COR-L47 (cell line): ENCODE measurements at regions not wholly inside any gene's neighbourhood (a gene's known extent, or its start where the extent isn't known, plus 50 kb on each side); places are given as distances from the start of the nearest gene placed in this dataset.

Experiments used
- DNase-seq: peaks from one replicate; lab custom pipeline; 2025; lab: John Stamatoyannopoulos, UW

GRCh38 chr13:73704587-73704986 is 429.6 kb downstream of the KLF12 start:
- no peak for DNase-seq

- no peak for DNase-seq
These were observed 430.6 kb downstream of the KLF12 start for GRCh38 chr13:73703606-73704005.

GRCh38 chr13:73702419-73703071 is 431.7 kb downstream of the KLF12 start:
- no peak for DNase-seq

GRCh38 chr13:73701160-73701559 is 433.0 kb downstream of the KLF12 start:
- DNase-seq = no peak

- no peak for DNase-seq
These were observed 435.3 kb downstream of the KLF12 start for GRCh38 chr13:73698859-73699258.

- DNase-seq = no peak
These were observed 437.0 kb downstream of the KLF12 start for GRCh38 chr13:73697166-73697565.

- no peak for DNase-seq
These were observed 437.5 kb downstream of the KLF12 start for GRCh38 chr13:73696713-73697112.

GRCh38 chr13:73696271-73696670 is 437.9 kb downstream of the KLF12 start:
- no peak for DNase-seq

- no peak for DNase-seq
These were observed 438.9 kb downstream of the KLF12 start for GRCh38 chr13:73695325-73695724.

GRCh38 chr13:73693215-73693614 is 441.0 kb downstream of the KLF12 start:
- no peak for DNase-seq

GRCh38 chr13:73691891-73692290 is 442.3 kb downstream of the KLF12 start:
- no peak for DNase-seq

GRCh38 chr13:73687929-73688328 is 446.3 kb downstream of the KLF12 start:
- DNase-seq = no peak

GRCh38 chr13:73687087-73687486 is 447.1 kb downstream of the KLF12 start:
- no peak for DNase-seq

GRCh38 chr13:73684750-73685149 is 449.5 kb downstream of the KLF12 start:
- DNase-seq = no peak

GRCh38 chr13:73684286-73684685 is 449.9 kb downstream of the KLF12 start:
- peak; percentile 36 for DNase-seq

GRCh38 chr13:73683746-73684145 is 450.5 kb downstream of the KLF12 start:
- no peak for DNase-seq

GRCh38 chr13:73681779-73682178 is 452.4 kb downstream of the KLF12 start:
- DNase-seq = no peak

GRCh38 chr13:73681015-73681414 is 453.2 kb downstream of the KLF12 start:
- DNase-seq = no peak

- no peak for DNase-seq
These were observed 457.1 kb downstream of the KLF12 start for GRCh38 chr13:73677048-73677601.

GRCh38 chr13:73676550-73677047 is 457.6 kb downstream of the KLF12 start:
- DNase-seq = no peak

- DNase-seq = no peak
These were observed 458.4 kb downstream of the KLF12 start for GRCh38 chr13:73675821-73676220.

- DNase-seq = no peak
These were observed 459.6 kb downstream of the KLF12 start for GRCh38 chr13:73674570-73674969.

GRCh38 chr13:73673931-73674330 is 460.3 kb downstream of the KLF12 start:
- no peak for DNase-seq

GRCh38 chr13:73672492-73672891 is 461.7 kb downstream of the KLF12 start:
- no peak for DNase-seq
